ENCODE measurements at regions not wholly inside any gene's neighbourhood (a gene's known extent, or its start where the extent isn't known, plus 50 kb on each side); places are given as distances from the start of the nearest gene placed in this dataset.
A peak's percentile ranks its signal among the peaks of the same experiment; 100 is the strongest.

DNA sequence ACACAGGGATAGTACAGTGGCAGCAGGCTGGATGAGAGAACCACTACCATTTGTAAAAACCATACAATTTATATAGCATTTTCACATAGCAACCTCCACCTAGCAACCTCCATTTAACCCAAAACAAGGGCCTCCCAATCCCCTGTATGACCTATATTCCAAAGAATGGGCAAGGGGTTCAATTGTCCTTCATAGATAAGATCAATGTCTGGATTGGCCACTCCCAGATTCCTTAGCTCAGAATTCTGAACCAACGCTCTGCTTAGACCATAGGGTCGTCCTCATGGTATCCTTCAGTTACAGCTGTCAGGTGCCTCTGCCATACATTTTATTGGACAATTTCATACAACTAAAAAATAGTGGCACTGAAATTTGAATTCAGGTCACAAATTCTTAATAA lies 166.2 kb downstream of the KCTD12 start:
- in situ Hi-C loops (cut with MboI), result no loop called here
- WGBS, 2 experiments (ENCODE audit: low coverage in 1 of 2, low lambda C conversion rate in 2 of 2, missing lambda C conversion rate in 2 of 2), result 94 to 97% methylated on average over 2 of the region's 2 CpGs
- no peak for DNase-seq
- no peak overlapping the region for H3K9ac ChIP-seq
- no peaks in the 10 kb centered on the region for H4K20me1 ChIP-seq (ENCODE audit: insufficient read depth)
- H3K4me3 ChIP-seq, result no peak overlapping the region
- H3K79me2 ChIP-seq (ENCODE audit: insufficient read depth), result no peaks in the 10 kb centered on the region
- H3K9me2 ChIP-seq (ENCODE audit: insufficient read depth), result no peaks in the 10 kb centered on the region; the same call in 1 of the 2 replicates
- H3K4me1 ChIP-seq (ENCODE audit: insufficient read depth), result peaks cover 40% of the 10 kb centered on the region
- H3K27ac ChIP-seq, result no peak overlapping the region
- H3F3A ChIP-seq (ENCODE audit: insufficient read depth), result peaks cover 28% of the 10 kb centered on the region
- H3K27me3 ChIP-seq (replicated peaks; ENCODE audit: insufficient read depth), result no peaks in the 10 kb centered on the region
- no peaks in the 10 kb centered on the region for H3K9me3 ChIP-seq (ENCODE audit: low read depth)
- no peaks in the 10 kb centered on the region for H3K36me3 ChIP-seq (ENCODE audit: low read depth)
- H2AFZ ChIP-seq, result no peak overlapping the region
- TF ChIP-seq EZH2phosphoT487 (IDR thresholded peaks at IDR 0.05; ENCODE audit: insufficient read depth, low read depth), result no peak
- no peak for TF ChIP-seq EZH2 (IDR thresholded peaks at IDR 0.05; ENCODE audit: insufficient read depth, poor library complexity, severe bottlenecking)
- H3K4me2 ChIP-seq (ENCODE audit: unreplicated experiment), result no peak overlapping the region

DNA sequence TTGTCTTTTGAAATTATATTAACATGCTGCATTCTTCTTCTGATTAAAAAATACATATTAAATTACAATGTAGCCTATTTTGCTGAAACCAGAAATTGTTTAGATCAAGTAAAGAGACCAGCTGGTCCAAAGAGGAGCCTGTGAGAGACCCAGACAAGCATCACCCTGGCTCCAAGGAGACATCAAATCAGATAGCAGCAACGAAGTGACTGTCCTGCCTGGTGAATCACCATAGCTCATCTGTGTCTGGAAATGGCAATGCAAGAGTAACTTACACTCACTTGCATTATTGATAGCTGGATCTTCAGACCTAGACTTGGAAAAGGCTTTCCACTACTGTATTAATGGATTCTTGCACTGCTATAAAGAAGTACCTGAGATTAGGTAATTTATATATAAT lies 169.1 kb downstream of the KCTD12 start:
- H3K4me2 ChIP-seq (ENCODE audit: unreplicated experiment), result no peak overlapping the region
- peak; percentile 85 for DNase-seq
- in situ Hi-C loops (cut with MboI), result no loop called here
- H3K36me3 ChIP-seq (ENCODE audit: low read depth), result no peaks in the 10 kb centered on the region
- no peak overlapping the region for H2AFZ ChIP-seq
- H3K9me2 ChIP-seq (ENCODE audit: insufficient read depth), result no peaks in the 10 kb centered on the region; the same call in 1 of the 2 replicates
- H3K4me3 ChIP-seq, result no peak overlapping the region
- H3K4me1 ChIP-seq (ENCODE audit: insufficient read depth), result peaks cover 26% of the 10 kb centered on the region
- 0 out of 2 replicates have a peak overlapping the region, but pooled peaks have one; percentile 6 for H3K27ac ChIP-seq
- no peaks in the 10 kb centered on the region for H3K79me2 ChIP-seq (ENCODE audit: insufficient read depth)
- H4K20me1 ChIP-seq (ENCODE audit: insufficient read depth), result no peaks in the 10 kb centered on the region
- no peaks in the 10 kb centered on the region for H3K27me3 ChIP-seq (replicated peaks; ENCODE audit: insufficient read depth)
- H3K9me3 ChIP-seq (ENCODE audit: low read depth), result no peaks in the 10 kb centered on the region
- WGBS, 2 experiments (ENCODE audit: low coverage in 1 of 2, low lambda C conversion rate in 2 of 2, missing lambda C conversion rate in 2 of 2), result 0 to 4% methylated on average over 1 of the region's 1 CpG
- no peak for TF ChIP-seq EZH2phosphoT487 (IDR thresholded peaks at IDR 0.05; ENCODE audit: insufficient read depth, low read depth)
- no peak for TF ChIP-seq EZH2 (IDR thresholded peaks at IDR 0.05; ENCODE audit: insufficient read depth, poor library complexity, severe bottlenecking)
- peaks cover 13% of the 10 kb centered on the region for H3F3A ChIP-seq (ENCODE audit: insufficient read depth)
- H3K9ac ChIP-seq, result no peak overlapping the region

DNA sequence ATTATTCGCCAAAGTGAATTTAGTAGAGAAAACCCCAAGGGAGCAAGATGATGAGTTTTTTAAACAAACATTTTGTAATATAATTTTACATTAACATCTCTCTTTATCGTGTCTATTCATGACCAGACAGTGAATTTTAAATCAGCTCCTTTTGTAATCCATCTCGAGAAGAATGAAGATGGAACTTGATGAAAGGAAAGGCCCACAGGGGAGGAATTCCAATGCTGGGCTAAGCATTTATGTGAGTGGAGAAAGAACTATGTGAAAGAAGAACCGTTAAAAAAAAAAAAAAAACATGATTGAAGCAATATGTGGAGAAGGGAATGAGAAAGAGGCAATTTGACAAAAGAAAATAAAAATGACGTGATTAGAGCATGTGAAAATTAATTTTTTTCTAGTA lies 170.6 kb downstream of the KCTD12 start:
- H3K9me2 ChIP-seq (ENCODE audit: insufficient read depth), result no peaks in the 10 kb centered on the region; the same call in 1 of the 2 replicates
- H3K79me2 ChIP-seq (ENCODE audit: insufficient read depth), result no peaks in the 10 kb centered on the region
- peak overlapping the region; percentile 16 for H3K27ac ChIP-seq
- DNase-seq, result peak; percentile 40
- no peaks in the 10 kb centered on the region for H3K27me3 ChIP-seq (replicated peaks; ENCODE audit: insufficient read depth)
- H3K4me1 ChIP-seq (ENCODE audit: insufficient read depth), result peaks cover 39% of the 10 kb centered on the region
- 19 to 20% methylated on average over 4 to 5 of the region's 5 CpGs for WGBS, 2 experiments (ENCODE audit: low coverage in 1 of 2, low lambda C conversion rate in 2 of 2, missing lambda C conversion rate in 2 of 2)
- H3K36me3 ChIP-seq (ENCODE audit: low read depth), result no peaks in the 10 kb centered on the region
- no peaks in the 10 kb centered on the region for H3K9me3 ChIP-seq (ENCODE audit: low read depth)
- no peak overlapping the region for H3K9ac ChIP-seq
- H3K4me2 ChIP-seq (ENCODE audit: unreplicated experiment), result peak overlapping the region; percentile 50
- in situ Hi-C loops (cut with MboI), result no loop called here
- peak overlapping the region; percentile 41; the same call in 1 of the 2 replicates for H2AFZ ChIP-seq
- TF ChIP-seq EZH2 (IDR thresholded peaks at IDR 0.05; ENCODE audit: insufficient read depth, poor library complexity, severe bottlenecking) (no peak), EZH2phosphoT487 (IDR thresholded peaks at IDR 0.05; ENCODE audit: insufficient read depth, low read depth) (no peak)
- H3K4me3 ChIP-seq, result no peak overlapping the region
- H4K20me1 ChIP-seq (ENCODE audit: insufficient read depth), result no peaks in the 10 kb centered on the region
- H3F3A ChIP-seq (ENCODE audit: insufficient read depth), result peaks cover 23% of the 10 kb centered on the region

DNA sequence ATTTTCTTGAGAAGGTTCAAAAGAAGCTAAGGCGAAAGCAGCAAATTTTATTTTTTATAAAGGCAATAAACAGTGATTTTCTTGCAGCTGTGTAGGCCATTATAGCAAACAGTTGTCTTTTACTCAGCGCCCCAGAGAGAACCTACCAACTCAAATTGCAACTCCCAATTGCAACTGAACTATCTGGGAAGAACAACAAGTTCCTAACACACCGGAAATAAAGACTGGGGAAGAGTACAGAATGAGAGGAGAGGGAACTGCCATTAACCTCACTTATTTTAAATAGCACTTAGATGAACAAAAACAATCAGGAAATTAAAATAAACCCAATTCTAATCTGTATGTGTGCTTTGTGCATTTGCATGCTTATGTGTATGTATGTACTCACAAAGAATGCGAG lies 171.1 kb downstream of the KCTD12 start:
- Histone ChIP-seq H3K36me3 (ENCODE audit: low read depth) (no peaks in the 10 kb centered on the region), H3F3A (ENCODE audit: insufficient read depth) (peaks cover 28% of the 10 kb centered on the region), H3K9me2 (ENCODE audit: insufficient read depth) (no peaks in the 10 kb centered on the region; the same call in 1 of the 2 replicates)

More for the DNA sequence above, 171.1 kb downstream of the KCTD12 start:
- no peak for TF ChIP-seq EZH2 (IDR thresholded peaks at IDR 0.05; ENCODE audit: insufficient read depth, poor library complexity, severe bottlenecking)
- TF ChIP-seq EZH2phosphoT487 (IDR thresholded peaks at IDR 0.05; ENCODE audit: insufficient read depth, low read depth), result no peak
- H3K9me3 ChIP-seq (ENCODE audit: low read depth), result no peaks in the 10 kb centered on the region
- DNase-seq, result no peak
- in situ Hi-C loops (cut with MboI), result no loop called here
- H3K27ac ChIP-seq, result no peak overlapping the region
- H4K20me1 ChIP-seq (ENCODE audit: insufficient read depth), result no peaks in the 10 kb centered on the region
- WGBS, 2 experiments (ENCODE audit: low coverage in 1 of 2, low lambda C conversion rate in 2 of 2, missing lambda C conversion rate in 2 of 2), result 76 to 82% methylated on average over 4 of the region's 4 CpGs
- no peaks in the 10 kb centered on the region for H3K27me3 ChIP-seq (replicated peaks; ENCODE audit: insufficient read depth)
- peaks cover 45% of the 10 kb centered on the region for H3K4me1 ChIP-seq (ENCODE audit: insufficient read depth)
- H3K9ac ChIP-seq, result no peak overlapping the region
- peak overlapping the region; percentile 50 for H3K4me2 ChIP-seq (ENCODE audit: unreplicated experiment)
- H3K79me2 ChIP-seq (ENCODE audit: insufficient read depth), result no peaks in the 10 kb centered on the region
- H2AFZ ChIP-seq, result 0 out of 2 replicates have a peak overlapping the region, but pooled peaks have one; percentile 41
- H3K4me3 ChIP-seq, result no peak overlapping the region
